ENCODE measurements at regions not wholly inside any gene's neighbourhood (a gene's known extent, or its start where the extent isn't known, plus 50 kb on each side); places are given as distances from the start of the nearest gene placed in this dataset.

DNA sequence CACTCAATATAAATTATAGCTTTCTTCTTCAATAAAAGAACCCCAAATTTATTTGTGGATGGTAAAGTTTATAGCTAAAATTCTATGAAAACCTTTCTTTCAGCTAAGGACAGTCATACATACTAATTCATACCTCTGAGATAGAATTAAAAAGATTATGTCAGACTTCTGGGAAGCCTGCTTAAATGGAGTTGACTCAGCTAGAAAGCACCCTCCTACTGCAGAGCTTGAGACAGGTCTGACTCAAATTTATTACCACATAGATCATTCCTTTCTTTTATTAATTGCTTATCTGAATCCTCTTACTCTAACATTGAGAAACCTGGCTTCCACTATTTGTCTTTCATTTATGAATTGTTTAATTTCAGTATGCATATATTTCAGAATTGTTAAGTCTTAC is 1007.0 kb upstream of the LRFN5 start:
- DNase-seq (ENCODE audit: insufficient read length, low spot score) = no peak
- FAIRE-seq = no peak
- TF ChIP-seq POLR2A (IDR thresholded peaks at IDR 0.05; ENCODE audit: low read depth, low read length) = no peak

- FAIRE-seq = no peak
- no peak for DNase-seq (ENCODE audit: insufficient read length, low spot score)
- no peak for TF ChIP-seq POLR2A (IDR thresholded peaks at IDR 0.05; ENCODE audit: low read depth, low read length)
Observed at GRCh38 chr14:40581264-40581663, 1025.4 kb upstream of the LRFN5 start.

DNA sequence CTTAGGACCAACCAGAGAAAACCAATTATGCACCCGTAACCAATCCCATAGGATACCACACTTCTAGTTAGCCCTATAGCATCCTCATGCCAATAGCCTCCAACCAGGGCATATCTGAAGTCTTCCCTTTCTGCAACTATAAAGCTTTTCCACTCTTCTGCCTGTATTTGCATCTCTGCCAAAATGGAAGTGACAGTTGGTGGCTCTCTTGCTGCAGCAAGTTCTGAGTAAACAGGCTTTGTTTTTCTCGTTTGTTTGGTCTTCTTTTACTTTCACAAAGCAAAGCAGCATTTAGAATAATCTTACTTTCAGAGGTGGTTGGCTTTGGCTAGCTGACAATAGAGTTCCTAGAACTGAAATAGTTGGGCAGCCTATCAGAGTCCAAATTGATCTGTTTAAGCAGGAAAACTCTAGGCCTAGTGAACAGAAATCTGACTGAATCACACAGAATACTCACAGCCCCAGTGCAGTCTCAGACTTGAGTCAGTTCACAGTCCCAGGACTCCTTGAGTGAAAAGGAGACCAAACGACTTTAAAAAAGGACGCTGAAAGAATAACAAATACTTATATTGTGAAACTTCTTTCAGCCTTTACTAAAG is 1029.7 kb upstream of the LRFN5 start:
- no peak for TF ChIP-seq POLR2A (IDR thresholded peaks at IDR 0.05; ENCODE audit: low read depth, low read length)
- FAIRE-seq (no peak), DNase-seq (ENCODE audit: insufficient read length, low spot score) (no peak)

- DNase-seq (ENCODE audit: insufficient read length, low spot score) (no peak), FAIRE-seq (no peak)
- no peak for TF ChIP-seq POLR2A (IDR thresholded peaks at IDR 0.05; ENCODE audit: low read depth, low read length)
Observed at GRCh38 chr14:40574780-40575179, 1031.9 kb upstream of the LRFN5 start.

GRCh38 chr14:40525314-40525713 is 1081.4 kb upstream of the LRFN5 start:
- FAIRE-seq (no peak), DNase-seq (ENCODE audit: insufficient read length, low spot score) (no peak)
- TF ChIP-seq POLR2A (IDR thresholded peaks at IDR 0.05; ENCODE audit: low read depth, low read length) = no peak

- FAIRE-seq (no peak), DNase-seq (ENCODE audit: insufficient read length, low spot score) (no peak)
- TF ChIP-seq POLR2A (IDR thresholded peaks at IDR 0.05; ENCODE audit: low read depth, low read length) = no peak
Observed at GRCh38 chr14:40523123-40523522, 1083.6 kb upstream of the LRFN5 start.

GRCh38 chr14:40494483-40494882 is 1062.2 kb upstream of the FBXO33 start:
- no peak for FAIRE-seq
- no peak for DNase-seq (ENCODE audit: insufficient read length, low spot score)
- TF ChIP-seq POLR2A (IDR thresholded peaks at IDR 0.05; ENCODE audit: low read depth, low read length) = no peak

DNA sequence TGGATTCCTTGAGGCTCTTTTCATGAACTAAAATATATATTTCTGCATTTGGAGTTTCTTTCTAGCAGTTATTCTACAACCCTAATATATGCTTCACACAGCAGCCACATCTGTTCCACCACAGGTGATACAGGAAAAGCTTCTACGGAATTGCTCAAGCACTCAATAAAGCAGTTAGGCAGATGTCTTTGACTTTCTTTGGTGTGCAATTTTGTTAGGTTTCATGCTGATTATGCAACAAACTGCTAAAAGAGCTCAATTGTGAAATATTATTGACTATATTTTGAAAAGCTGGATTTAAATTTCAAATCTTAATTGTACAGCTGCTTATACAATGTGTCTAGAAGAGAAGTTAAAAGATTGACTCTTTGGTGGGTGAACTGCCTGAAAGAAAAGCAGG is 1055.6 kb upstream of the FBXO33 start:
- no peak for FAIRE-seq
- TF ChIP-seq POLR2A (IDR thresholded peaks at IDR 0.05; ENCODE audit: low read depth, low read length) = no peak
- DNase-seq (ENCODE audit: insufficient read length, low spot score) = no peak

GRCh38 chr14:40485688-40486087 is 1053.5 kb upstream of the FBXO33 start:
- TF ChIP-seq POLR2A (IDR thresholded peaks at IDR 0.05; ENCODE audit: low read depth, low read length) = no peak
- DNase-seq (ENCODE audit: insufficient read length, low spot score) = no peak
- FAIRE-seq = no peak

DNA sequence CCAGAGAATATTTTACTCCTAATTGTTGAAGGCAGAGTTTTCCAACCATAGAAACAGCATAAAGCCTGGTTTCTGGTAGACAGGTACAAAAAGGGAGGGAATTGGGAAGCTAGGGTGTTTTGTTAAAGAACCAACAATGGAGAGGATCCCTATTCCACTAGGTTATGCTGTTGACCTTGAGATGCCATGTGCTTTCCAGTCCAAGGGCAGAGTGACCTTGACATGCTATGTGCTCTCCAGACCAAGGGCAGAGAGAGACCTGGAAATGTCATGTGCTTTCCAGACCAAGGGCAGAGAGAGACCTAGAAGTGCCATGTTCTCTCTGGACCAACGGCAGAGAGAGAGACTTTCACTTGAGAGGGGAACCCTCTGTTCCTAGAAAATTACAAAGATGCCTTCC is 1043.8 kb upstream of the FBXO33 start:
- TF ChIP-seq POLR2A (IDR thresholded peaks at IDR 0.05; ENCODE audit: low read depth, low read length) = no peak
- FAIRE-seq (no peak), DNase-seq (ENCODE audit: insufficient read length, low spot score) (no peak)

- no peak for DNase-seq (ENCODE audit: insufficient read length, low spot score)
- no peak for TF ChIP-seq POLR2A (IDR thresholded peaks at IDR 0.05; ENCODE audit: low read depth, low read length)
- no peak for FAIRE-seq
Observed at GRCh38 chr14:40467969-40468368, 1035.7 kb upstream of the FBXO33 start.

- TF ChIP-seq POLR2A (IDR thresholded peaks at IDR 0.05; ENCODE audit: low read depth, low read length) = no peak
- DNase-seq (ENCODE audit: insufficient read length, low spot score) (no peak), FAIRE-seq (no peak)
Observed at GRCh38 chr14:40464531-40464930, 1032.3 kb upstream of the FBXO33 start.

GRCh38 chr14:40463886-40464285 is 1031.7 kb upstream of the FBXO33 start:
- TF ChIP-seq POLR2A (IDR thresholded peaks at IDR 0.05; ENCODE audit: low read depth, low read length) = no peak
- FAIRE-seq (no peak), DNase-seq (ENCODE audit: insufficient read length, low spot score) (no peak)

DNA sequence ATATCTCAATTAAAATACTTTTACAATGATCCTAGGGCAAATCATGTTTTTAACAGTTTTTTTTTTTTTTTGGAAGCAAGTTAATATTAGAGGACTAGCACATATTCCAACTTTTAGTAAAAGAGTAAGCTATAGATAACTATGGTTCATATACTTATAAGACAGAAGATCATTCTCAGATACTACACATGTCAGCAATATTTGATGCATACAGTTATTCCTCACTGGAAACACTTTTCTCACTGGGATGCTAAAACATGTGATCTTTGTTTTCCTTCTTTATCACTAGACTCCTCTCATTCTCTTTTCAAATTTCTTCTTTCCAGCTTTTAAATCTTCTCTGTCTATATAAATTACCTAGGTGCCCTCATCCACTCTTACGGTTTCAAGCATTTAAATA is 1020.4 kb upstream of the FBXO33 start:
- TF ChIP-seq POLR2A (IDR thresholded peaks at IDR 0.05; ENCODE audit: low read depth, low read length) = no peak
- DNase-seq (ENCODE audit: insufficient read length, low spot score) (no peak), FAIRE-seq (no peak)

- TF ChIP-seq POLR2A (IDR thresholded peaks at IDR 0.05; ENCODE audit: low read depth, low read length) = no peak
- FAIRE-seq (no peak), DNase-seq (ENCODE audit: insufficient read length, low spot score) (no peak)
Observed at GRCh38 chr14:40447017-40447416, 1014.8 kb upstream of the FBXO33 start.

GRCh38 chr14:40445020-40445419 is 1012.8 kb upstream of the FBXO33 start:
- no peak for TF ChIP-seq POLR2A (IDR thresholded peaks at IDR 0.05; ENCODE audit: low read depth, low read length)
- no peak for FAIRE-seq
- no peak for DNase-seq (ENCODE audit: insufficient read length, low spot score)
